Smooth muscle cell (in vitro differentiated cells): ENCODE measurements at regions not wholly inside any gene's neighbourhood (a gene's known extent, or its start where the extent isn't known, plus 50 kb on each side); places are given as distances from the start of the nearest gene placed in this dataset.

Experiments
- DNase-seq: peaks from one replicate; lab custom pipeline; 2025; ENCODE audit not compliant: unreplicated experiment; lab: John Stamatoyannopoulos, UW
- H2AFZ ChIP-seq: fragments of 200-600 bp; sonication (generic); 2 replicates; pipeline ENCODE4 v1.6.0; 2016; ENCODE audit warnings: antibody characterized with exemption, low read depth, mild to moderate bottlenecking
- H3F3A ChIP-seq: fragments of 200-600 bp; sonication (generic); 2 replicates; pipeline ENCODE4 v1.6.0; 2017; ENCODE audit warnings: antibody characterized with exemption, low read depth
- H3K27ac ChIP-seq: fragments of 200-600 bp; sonication (generic); 2 replicates; pipeline ENCODE4 v1.5.1; 2016; ENCODE audit warnings: low read depth, mild to moderate bottlenecking
- H3K27me3 ChIP-seq: fragments of 200-600 bp; sonication (generic); 2 replicates; pipeline ENCODE4 v1.6.1; 2016; ENCODE audit warnings: low read depth, mild to moderate bottlenecking
- H3K36me3 ChIP-seq: fragments of 200-600 bp; sonication (generic); 2 replicates; pipeline ENCODE4 v1.5.1; 2016; ENCODE audit warnings: low read depth
- H3K4me1 ChIP-seq: fragments of 200-600 bp; sonication (generic); 2 replicates; pipeline ENCODE4 v1.5.1; 2016; ENCODE audit warnings: low read depth
- H3K4me2 ChIP-seq: fragments of 200-600 bp; sonication (generic); 2 replicates; pipeline ENCODE4 v1.6.0; 2016; ENCODE audit warnings: mild to moderate bottlenecking
- H3K4me3 ChIP-seq: fragments of 200-600 bp; sonication (generic); 2 replicates; pipeline ENCODE4 v1.5.1; 2016; ENCODE audit warnings: mild to moderate bottlenecking
- H3K79me2 ChIP-seq: fragments of 200-600 bp; sonication (generic); 2 replicates; pipeline ENCODE4 v1.6.0; 2016; ENCODE audit warnings: low read depth, mild to moderate bottlenecking
- H3K9ac ChIP-seq: fragments of 200-600 bp; sonication (generic); 2 replicates; pipeline ENCODE4 v1.6.0; 2016; ENCODE audit warnings: low read depth
- H3K9me3 ChIP-seq: fragments of 200-600 bp; sonication (generic); replicated peaks from 2 replicates; pipeline ENCODE4 v1.5.1; 2016; ENCODE audit warnings: low read depth
- H4K20me1 ChIP-seq: fragments of 200-600 bp; sonication (generic); 2 replicates; pipeline ENCODE4 v1.6.0; 2016; ENCODE audit warnings: low read depth
- WGBS: methylation state at CpG from one replicate; pipeline ENCODE4 v1.1.7; 2016; ENCODE audit warnings: low lambda C conversion rate; 5-methylcytosine and 5-hydroxymethylcytosine counted together
- TF ChIP-seq, protein P1 (sequence below): fragments of 200-600 bp; sonication (generic); IDR thresholded peaks from 2 replicates; pipeline ENCODE4 v1.5.1; 2017; ENCODE audit warnings: borderline replicate concordance, mild to moderate bottlenecking, antibody characterized with exemption; ENCODE audit not compliant: insufficient read depth, poor library complexity, severe bottlenecking

DNA sequence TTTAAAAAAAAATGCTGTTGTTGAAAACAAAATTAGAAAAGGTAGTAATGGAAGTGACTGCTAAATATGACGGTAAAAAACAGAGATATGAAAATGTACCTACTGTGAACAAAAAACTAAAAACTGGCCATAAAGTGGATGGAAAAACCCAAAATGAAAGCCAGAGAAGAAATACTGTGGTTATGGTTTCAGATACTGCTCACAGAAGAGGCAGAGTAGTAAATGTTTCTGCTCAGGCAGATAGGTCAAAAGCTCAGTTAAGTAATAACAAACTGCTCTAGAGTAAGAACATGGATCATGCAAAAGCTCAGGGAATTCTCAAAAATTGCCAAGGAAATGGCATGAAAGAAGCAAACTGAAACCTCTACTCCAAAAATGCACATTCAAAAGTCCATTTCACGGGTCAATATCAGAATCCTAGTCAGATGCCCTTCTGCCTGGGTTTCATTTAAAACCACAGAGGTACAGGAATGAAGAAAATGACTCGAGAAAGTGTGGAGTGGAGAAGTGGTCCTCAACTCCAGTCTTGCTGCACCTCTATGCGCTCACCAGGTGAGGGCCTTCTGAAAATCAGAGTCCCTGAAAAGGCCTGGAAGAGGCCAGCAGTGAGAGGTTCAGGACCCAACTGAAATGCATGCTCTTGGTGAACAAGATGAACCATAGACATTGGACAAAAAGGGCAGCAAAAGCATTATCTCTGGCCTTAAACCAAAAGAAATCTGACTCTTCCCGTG lies 315.0 kb upstream of the SPRY2 start:
- H3K36me3 ChIP-seq: no peaks in the 10 kb centered on the region
- H4K20me1 ChIP-seq: no peaks in the 10 kb centered on the region
- no peaks in the 10 kb centered on the region for H3F3A ChIP-seq
- H3K9me3 ChIP-seq: no peaks in the 10 kb centered on the region
- no peak for DNase-seq
- no peaks in the 10 kb centered on the region for H3K4me1 ChIP-seq
- WGBS: 91% methylated on average over 5 of the region's 5 CpGs
- H3K27ac ChIP-seq: no peak overlapping the region
- no peak overlapping the region for H3K9ac ChIP-seq
- no peaks in the 10 kb centered on the region for H3K27me3 ChIP-seq
- no peak overlapping the region for H3K4me2 ChIP-seq
- H3K79me2 ChIP-seq: no peaks in the 10 kb centered on the region
- TF ChIP-seq, protein P1, sequence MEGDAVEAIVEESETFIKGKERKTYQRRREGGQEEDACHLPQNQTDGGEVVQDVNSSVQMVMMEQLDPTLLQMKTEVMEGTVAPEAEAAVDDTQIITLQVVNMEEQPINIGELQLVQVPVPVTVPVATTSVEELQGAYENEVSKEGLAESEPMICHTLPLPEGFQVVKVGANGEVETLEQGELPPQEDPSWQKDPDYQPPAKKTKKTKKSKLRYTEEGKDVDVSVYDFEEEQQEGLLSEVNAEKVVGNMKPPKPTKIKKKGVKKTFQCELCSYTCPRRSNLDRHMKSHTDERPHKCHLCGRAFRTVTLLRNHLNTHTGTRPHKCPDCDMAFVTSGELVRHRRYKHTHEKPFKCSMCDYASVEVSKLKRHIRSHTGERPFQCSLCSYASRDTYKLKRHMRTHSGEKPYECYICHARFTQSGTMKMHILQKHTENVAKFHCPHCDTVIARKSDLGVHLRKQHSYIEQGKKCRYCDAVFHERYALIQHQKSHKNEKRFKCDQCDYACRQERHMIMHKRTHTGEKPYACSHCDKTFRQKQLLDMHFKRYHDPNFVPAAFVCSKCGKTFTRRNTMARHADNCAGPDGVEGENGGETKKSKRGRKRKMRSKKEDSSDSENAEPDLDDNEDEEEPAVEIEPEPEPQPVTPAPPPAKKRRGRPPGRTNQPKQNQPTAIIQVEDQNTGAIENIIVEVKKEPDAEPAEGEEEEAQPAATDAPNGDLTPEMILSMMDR: no peak
- no peak overlapping the region for H2AFZ ChIP-seq
- no peak overlapping the region for H3K4me3 ChIP-seq

GRCh38 chr13:80654638-80655249 lies 313.8 kb upstream of the SPRY2 start:
- no peak overlapping the region for H3K4me3 ChIP-seq
- no peak overlapping the region for H3K27ac ChIP-seq
- H3K9ac ChIP-seq: no peak overlapping the region
- H3K9me3 ChIP-seq: no peaks in the 10 kb centered on the region
- 96% methylated on average over 34 of the region's 37 CpGs for WGBS
- H3K4me2 ChIP-seq: no peak overlapping the region
- no peaks in the 10 kb centered on the region for H4K20me1 ChIP-seq
- TF ChIP-seq, protein P1: no peak
- H2AFZ ChIP-seq: no peak overlapping the region
- no peaks in the 10 kb centered on the region for H3F3A ChIP-seq
- no peaks in the 10 kb centered on the region for H3K36me3 ChIP-seq
- H3K4me1 ChIP-seq: no peaks in the 10 kb centered on the region
- no peak for DNase-seq
- H3K27me3 ChIP-seq: no peaks in the 10 kb centered on the region
- H3K79me2 ChIP-seq: no peaks in the 10 kb centered on the region

- Histone ChIP-seq H3K27me3 (no peaks in the 10 kb centered on the region), H3K9ac (no peak overlapping the region), H3K4me2 (no peak overlapping the region), H3K27ac (no peak overlapping the region), H2AFZ (no peak overlapping the region), H3F3A (no peaks in the 10 kb centered on the region), H3K79me2 (no peaks in the 10 kb centered on the region), H3K9me3 (peaks cover 4% of the 10 kb centered on the region), H3K4me3 (no peak overlapping the region), H4K20me1 (no peaks in the 10 kb centered on the region), H3K4me1 (no peaks in the 10 kb centered on the region), H3K36me3 (no peaks in the 10 kb centered on the region)
- TF ChIP-seq, protein P1: no peak
- 95% methylated on average over 2 of the region's 2 CpGs for WGBS
- no peak for DNase-seq
These were observed 308.3 kb upstream of the SPRY2 start for GRCh38 chr13:80649274-80649673.
